ENCODE measurements at regions not wholly inside any gene's neighbourhood (a gene's known extent, or its start where the extent isn't known, plus 50 kb on each side); places are given as distances from the start of the nearest gene placed in this dataset.

DNA sequence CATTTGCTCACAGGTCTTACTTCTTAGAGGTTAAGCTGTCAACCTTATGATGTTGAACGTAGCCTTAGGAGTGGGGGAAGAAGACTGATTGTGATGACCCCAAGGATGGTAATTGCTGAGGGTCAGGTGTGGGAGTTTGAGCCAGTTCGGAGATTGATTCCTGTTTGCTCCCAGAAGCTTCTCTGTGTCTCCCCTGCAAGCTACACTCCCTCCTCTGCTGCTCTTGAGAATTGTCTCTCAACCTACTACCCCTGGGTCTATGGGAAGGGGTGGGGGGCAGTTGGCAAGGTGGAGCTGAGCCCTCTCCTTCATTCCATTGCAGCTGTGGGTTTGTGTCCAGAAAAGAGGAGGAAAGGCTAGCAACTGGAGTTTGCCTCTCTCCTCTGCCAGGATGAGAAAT, 113.8 kb downstream of the PLEKHG1 start:
- no peak for ATAC-seq
- H3K27ac ChIP-seq (ENCODE audit: low read depth), result no peak overlapping the region

DNA sequence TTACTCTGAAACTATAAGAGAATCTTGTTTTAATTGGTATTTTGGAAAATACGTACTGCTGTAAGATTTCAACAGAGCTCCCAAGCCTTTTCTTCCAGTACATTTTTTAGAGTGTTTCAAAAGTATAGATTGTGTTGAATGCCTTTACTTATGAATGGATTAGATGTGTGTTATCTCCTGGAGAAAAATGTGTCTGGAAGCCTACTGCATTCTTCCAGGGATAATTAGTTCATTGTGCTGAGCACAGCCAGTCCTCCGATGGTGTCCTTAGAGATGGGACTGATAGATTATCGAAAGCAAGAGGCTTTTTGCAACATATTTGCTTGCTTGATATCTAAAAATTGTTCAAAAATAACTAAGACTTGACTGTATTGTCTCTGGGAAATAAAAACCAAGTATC, 114.2 kb downstream of the PLEKHG1 start:
- ATAC-seq, result no peak
- Histone ChIP-seq H3K27ac (ENCODE audit: low read depth) (no peak overlapping the region), H3K4me2 (no peak overlapping the region), H3K4me1 (ENCODE audit: insufficient read depth) (no peaks in the 10 kb centered on the region), H3K4me3 (no peak overlapping the region), H3K27me3 (ENCODE audit: insufficient read depth) (no peaks in the 10 kb centered on the region), H3F3A (replicated peaks; ENCODE audit: low read depth) (no peaks in the 10 kb centered on the region), H2AFZ (no peak overlapping the region), H3K9me2 (ENCODE audit: insufficient read depth) (no peaks in the 10 kb centered on the region), H4K20me1 (replicated peaks; ENCODE audit: insufficient read depth) (no peaks in the 10 kb centered on the region), H3K36me3 (ENCODE audit: insufficient read depth) (no peaks in the 10 kb centered on the region), H3K79me2 (replicated peaks; ENCODE audit: insufficient read depth) (no peaks in the 10 kb centered on the region)
- Mint-ChIP-seq H3K4me1 (peaks cover 10% of the 10 kb centered on the region), H3K36me3 (ENCODE audit: low read depth) (no peaks in the 10 kb centered on the region), H3K4me3 (no peak overlapping the region), H3K27me3 (ENCODE audit: insufficient read depth, low read depth, poor library complexity) (peaks cover 3% of the 10 kb centered on the region), H3K27ac (no peak overlapping the region), H3K9me3 (no peaks in the 10 kb centered on the region)
- no peak for DNase-seq (ENCODE audit: low spot score)
- TF ChIP-seq EZH2phosphoT487 (IDR thresholded peaks at IDR 0.05; ENCODE audit: unreplicated experiment) (no peak), EZH2 (IDR thresholded peaks at IDR 0.05; ENCODE audit: low read depth, unreplicated experiment) (no peak), NANOG (IDR thresholded peaks at IDR 0.05; ENCODE audit: borderline replicate concordance) (no peak)

More for the DNA sequence above, 113.8 kb downstream of the PLEKHG1 start:
- Mint-ChIP-seq H3K4me1 (peaks cover 10% of the 10 kb centered on the region), H3K27me3 (ENCODE audit: insufficient read depth, low read depth, poor library complexity) (peaks cover 3% of the 10 kb centered on the region), H3K4me3 (no peak overlapping the region), H3K9me3 (no peaks in the 10 kb centered on the region), H3K27ac (no peak overlapping the region), H3K36me3 (ENCODE audit: low read depth) (no peaks in the 10 kb centered on the region)
- H3K27me3 ChIP-seq (ENCODE audit: insufficient read depth), result no peaks in the 10 kb centered on the region
- H2AFZ ChIP-seq, result no peak overlapping the region
- H3K4me3 ChIP-seq, result no peak overlapping the region
- no peaks in the 10 kb centered on the region for H3K79me2 ChIP-seq (replicated peaks; ENCODE audit: insufficient read depth)
- DNase-seq (ENCODE audit: low spot score), result no peak
- no peaks in the 10 kb centered on the region for H3K4me1 ChIP-seq (ENCODE audit: insufficient read depth)
- no peaks in the 10 kb centered on the region for H3K36me3 ChIP-seq (ENCODE audit: insufficient read depth)
- H3K4me2 ChIP-seq, result no peak overlapping the region
- H3K9me2 ChIP-seq (ENCODE audit: insufficient read depth), result no peaks in the 10 kb centered on the region
- H4K20me1 ChIP-seq (replicated peaks; ENCODE audit: insufficient read depth), result no peaks in the 10 kb centered on the region
- TF ChIP-seq NANOG (IDR thresholded peaks at IDR 0.05; ENCODE audit: borderline replicate concordance) (no peak), ZNF114 (CRISPR knock-in tag; IDR thresholded peaks at IDR 0.05) (no peak), EZH2 (IDR thresholded peaks at IDR 0.05; ENCODE audit: low read depth, unreplicated experiment) (no peak), EZH2phosphoT487 (IDR thresholded peaks at IDR 0.05; ENCODE audit: unreplicated experiment) (no peak), JUNB (IDR thresholded peaks at IDR 0.05; ENCODE audit: unreplicated experiment) (no peak), CREB1 (CRISPR knock-in tag; IDR thresholded peaks at IDR 0.05; ENCODE audit: low read depth) (no peak)
- TF ChIP-seq, protein P1, sequence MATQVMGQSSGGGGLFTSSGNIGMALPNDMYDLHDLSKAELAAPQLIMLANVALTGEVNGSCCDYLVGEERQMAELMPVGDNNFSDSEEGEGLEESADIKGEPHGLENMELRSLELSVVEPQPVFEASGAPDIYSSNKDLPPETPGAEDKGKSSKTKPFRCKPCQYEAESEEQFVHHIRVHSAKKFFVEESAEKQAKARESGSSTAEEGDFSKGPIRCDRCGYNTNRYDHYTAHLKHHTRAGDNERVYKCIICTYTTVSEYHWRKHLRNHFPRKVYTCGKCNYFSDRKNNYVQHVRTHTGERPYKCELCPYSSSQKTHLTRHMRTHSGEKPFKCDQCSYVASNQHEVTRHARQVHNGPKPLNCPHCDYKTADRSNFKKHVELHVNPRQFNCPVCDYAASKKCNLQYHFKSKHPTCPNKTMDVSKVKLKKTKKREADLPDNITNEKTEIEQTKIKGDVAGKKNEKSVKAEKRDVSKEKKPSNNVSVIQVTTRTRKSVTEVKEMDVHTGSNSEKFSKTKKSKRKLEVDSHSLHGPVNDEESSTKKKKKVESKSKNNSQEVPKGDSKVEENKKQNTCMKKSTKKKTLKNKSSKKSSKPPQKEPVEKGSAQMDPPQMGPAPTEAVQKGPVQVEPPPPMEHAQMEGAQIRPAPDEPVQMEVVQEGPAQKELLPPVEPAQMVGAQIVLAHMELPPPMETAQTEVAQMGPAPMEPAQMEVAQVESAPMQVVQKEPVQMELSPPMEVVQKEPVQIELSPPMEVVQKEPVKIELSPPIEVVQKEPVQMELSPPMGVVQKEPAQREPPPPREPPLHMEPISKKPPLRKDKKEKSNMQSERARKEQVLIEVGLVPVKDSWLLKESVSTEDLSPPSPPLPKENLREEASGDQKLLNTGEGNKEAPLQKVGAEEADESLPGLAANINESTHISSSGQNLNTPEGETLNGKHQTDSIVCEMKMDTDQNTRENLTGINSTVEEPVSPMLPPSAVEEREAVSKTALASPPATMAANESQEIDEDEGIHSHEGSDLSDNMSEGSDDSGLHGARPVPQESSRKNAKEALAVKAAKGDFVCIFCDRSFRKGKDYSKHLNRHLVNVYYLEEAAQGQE (IDR thresholded peaks at IDR 0.05; ENCODE audit: unreplicated experiment), result no peak
- no peaks in the 10 kb centered on the region for H3F3A ChIP-seq (replicated peaks; ENCODE audit: low read depth)

DNA sequence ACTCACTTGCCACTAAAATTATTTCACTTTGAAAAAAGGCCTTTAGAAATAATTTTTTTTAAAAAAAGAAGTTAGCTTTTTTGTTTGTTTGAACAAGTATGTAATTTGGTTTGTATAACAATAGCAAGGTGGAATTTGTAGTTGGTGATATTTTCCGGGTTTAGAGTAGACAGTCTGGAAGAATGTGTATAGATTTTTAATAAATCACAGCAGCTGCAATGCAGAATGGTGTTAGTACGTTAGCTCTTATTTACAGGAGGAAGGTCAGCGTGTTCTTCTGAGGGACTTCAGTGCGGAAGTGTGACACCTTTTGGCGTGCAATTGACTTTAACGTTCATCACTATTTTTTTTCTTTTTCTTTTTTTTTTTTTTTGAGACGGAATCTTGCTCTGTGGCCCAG, 115.4 kb downstream of the PLEKHG1 start:
- Histone ChIP-seq H3F3A (replicated peaks; ENCODE audit: low read depth) (no peaks in the 10 kb centered on the region), H3K4me2 (no peak overlapping the region), H3K9me2 (ENCODE audit: insufficient read depth) (no peaks in the 10 kb centered on the region), H3K27ac (ENCODE audit: low read depth) (no peak overlapping the region), H3K4me1 (ENCODE audit: insufficient read depth) (0 out of 2 replicates have a peak, but pooled peaks cover 3% of the 10 kb centered on the region), H3K4me3 (no peak overlapping the region), H3K36me3 (ENCODE audit: insufficient read depth) (no peaks in the 10 kb centered on the region), H2AFZ (no peak overlapping the region), H4K20me1 (replicated peaks; ENCODE audit: insufficient read depth) (no peaks in the 10 kb centered on the region), H3K27me3 (ENCODE audit: insufficient read depth) (no peaks in the 10 kb centered on the region), H3K79me2 (replicated peaks; ENCODE audit: insufficient read depth) (no peaks in the 10 kb centered on the region)
- no peaks in the 10 kb centered on the region for H3K36me3 Mint-ChIP-seq (ENCODE audit: low read depth)
- DNase-seq (ENCODE audit: low spot score), result no peak
- no peak overlapping the region for H3K27ac Mint-ChIP-seq
- ATAC-seq, result no peak
- H3K4me1 Mint-ChIP-seq, result peaks cover 16% of the 10 kb centered on the region
- no peak overlapping the region for H3K4me3 Mint-ChIP-seq
- no peaks in the 10 kb centered on the region for H3K9me3 Mint-ChIP-seq
- peaks cover 3% of the 10 kb centered on the region for H3K27me3 Mint-ChIP-seq (ENCODE audit: insufficient read depth, low read depth, poor library complexity)
- TF ChIP-seq STAT1 (IDR thresholded peaks at IDR 0.05; ENCODE audit: unreplicated experiment), result no peak
